OCI-LY7 (cell line): ENCODE measurements at regions not wholly inside any gene's neighbourhood (a gene's known extent, or its start where the extent isn't known, plus 50 kb on each side); places are given as distances from the start of the nearest gene placed in this dataset.
"Not testable (repeated sequence)": the region's sequence is repeated elsewhere in the genome, so short reads cannot be mapped to it uniquely, and the experiment has no call there.

Experiments used
- BruUV-seq: library from RNA; stranded (reverse); fragments of 400-500 nt; replicated peaks from 2 replicates; lab custom pipeline; 2021; lab: Mats Ljungman, UMichigan
- CTCF ChIA-PET: fragments of 300-600 bp; sonication (Branson Sonifier 250); formaldehyde crosslinking; loops from one replicate; lab custom pipeline; 2022; ENCODE audit warnings: antibody characterized with exemption; ENCODE audit not compliant: unreplicated experiment; lab: Charles Lee
- POLR2A ChIA-PET: fragments of 300-600 bp; sonication (Branson Sonifier 250); formaldehyde crosslinking; loops from one replicate; lab custom pipeline; 2022; ENCODE audit warnings: antibody characterized with exemption; lab: Charles Lee
- DNase-seq: peaks from one replicate; pipeline ENCODE4 v3.0.0-alpha.2; 2015; ENCODE audit warnings: low spot score
- H2AFZ ChIP-seq: fragments of 200-600 bp; sonication (generic), shearing (Covaris generic); 2 replicates; pipeline ENCODE4 v1.6.1; 2014; ENCODE audit warnings: mild to moderate bottlenecking, antibody characterized with exemption, low read length, moderate library complexity
- H3K27ac ChIP-seq: fragments of 200-600 bp; sonication (generic); 2 replicates; pipeline ENCODE4 v1.5.1; 2014; ENCODE audit warnings: mixed run types, low read depth, mild to moderate bottlenecking, moderate library complexity, low read length, inconsistent platforms; ENCODE audit not compliant: poor library complexity, severe bottlenecking
- H3K36me3 ChIP-seq: fragments of 200-600 bp; sonication (generic); 2 replicates; pipeline ENCODE4 v1.6.1; 2014; ENCODE audit warnings: mild to moderate bottlenecking, antibody characterized with exemption, low read length, moderate library complexity, mixed read lengths; ENCODE audit not compliant: insufficient read depth
- H3K4me1 ChIP-seq: fragments of 200-600 bp; sonication (generic); 2 replicates; pipeline ENCODE4 v1.5.1; 2014; ENCODE audit warnings: mild to moderate bottlenecking, low read length; ENCODE audit not compliant: insufficient read depth, poor library complexity, severe bottlenecking
- H3K4me2 ChIP-seq: fragments of 200-600 bp; sonication (generic); 2 replicates; pipeline ENCODE4 v1.6.1; 2014; ENCODE audit warnings: mild to moderate bottlenecking, low read length
- H3K4me3 ChIP-seq: fragments of 200-600 bp; sonication (generic); 2 replicates; pipeline ENCODE4 v1.5.1; 2014; ENCODE audit warnings: mild to moderate bottlenecking, low read depth, low read length; ENCODE audit not compliant: poor library complexity, severe bottlenecking
- H3K79me2 ChIP-seq: fragments of 200-600 bp; sonication (generic); 2 replicates; pipeline ENCODE4 v1.6.1; 2016; ENCODE audit warnings: low read depth, mild to moderate bottlenecking, low read length, moderate library complexity, mixed read lengths; ENCODE audit not compliant: insufficient read depth
- H3K9me2 ChIP-seq: fragments of 200-600 bp; sonication (generic); 2 replicates; pipeline ENCODE4 v1.6.1; 2016; ENCODE audit warnings: mild to moderate bottlenecking, low read length, mixed read lengths; ENCODE audit not compliant: insufficient read depth
- H3K9me3 ChIP-seq: fragments of 200-600 bp; sonication (generic); 2 replicates; pipeline ENCODE4 v1.6.1; 2014; ENCODE audit warnings: mild to moderate bottlenecking, mixed run types, low read length, mixed read lengths
- H4K20me1 ChIP-seq: fragments of 200-600 bp; sonication (generic); 2 replicates; pipeline ENCODE4 v1.6.1; 2014; ENCODE audit warnings: mild to moderate bottlenecking, antibody characterized with exemption, low read length, moderate library complexity, mixed read lengths; ENCODE audit not compliant: insufficient read depth
- CTCF ChIP-seq: fragments of 200-600 bp; sonication (generic); conservative IDR thresholded peaks from 2 replicates; pipeline ENCODE4 v1.5.1; 2014; ENCODE audit warnings: mild to moderate bottlenecking, antibody characterized with exemption, low read length, moderate library complexity, mixed read lengths
- EZH2phosphoT487 ChIP-seq: fragments of 200-600 bp; sonication (generic); IDR thresholded peaks from 2 replicates; pipeline ENCODE4 v1.6.1; 2018; ENCODE audit warnings: low read depth, borderline replicate concordance, mild to moderate bottlenecking, mixed run types, antibody characterized with exemption, low read length, moderate library complexity, mixed read lengths
- intact Hi-C: fragments of 100-400 bp; cut with micrococcal nuclease; formaldehyde crosslinking; loops from one replicate; pipeline ENCODE4 v1.10.0; 2022; ENCODE audit not compliant: unreplicated experiment

GRCh38 chr14:53249059-53249458 is 95.9 kb upstream of the DDHD1 start:
- no TSS peak for BruUV-seq
- TF ChIP-seq CTCF, result no peak
- no peak for TF ChIP-seq EZH2phosphoT487
- H3K9me3 ChIP-seq, result no peaks in the 10 kb centered on the region
- H3K4me3 ChIP-seq, result no peak overlapping the region
- no peak overlapping the region for H2AFZ ChIP-seq
- no peak overlapping the region for H3K27ac ChIP-seq
- intact Hi-C loops, result no loop called here
- H3K79me2 ChIP-seq, result no peaks in the 10 kb centered on the region
- no peaks in the 10 kb centered on the region for H4K20me1 ChIP-seq
- CTCF ChIA-PET, result no interaction called here
- H3K9me2 ChIP-seq, result no peaks in the 10 kb centered on the region
- no peaks in the 10 kb centered on the region for H3K36me3 ChIP-seq
- DNase-seq, result no peak
- POLR2A ChIA-PET, result no interaction called here
- no peak overlapping the region for H3K4me2 ChIP-seq
- H3K4me1 ChIP-seq, result no peaks in the 10 kb centered on the region

GRCh38 chr14:53247596-53248370 is 94.7 kb upstream of the DDHD1 start:
- H3K9me3 ChIP-seq, result no peaks in the 10 kb centered on the region
- ChIA-PET CTCF (no interaction called here), POLR2A (interaction anchor here (1.1 kb wide), 1 partner anchor 40 kb away, joined by 3 read pairs; no protein-coding TSS in a partner anchor)
- no peaks in the 10 kb centered on the region for H3K36me3 ChIP-seq
- H3K79me2 ChIP-seq, result no peaks in the 10 kb centered on the region
- intact Hi-C loops, result no loop called here
- no peak overlapping the region for H3K27ac ChIP-seq
- H2AFZ ChIP-seq, result no peak overlapping the region
- no peaks in the 10 kb centered on the region for H3K4me1 ChIP-seq
- no peaks in the 10 kb centered on the region for H3K9me2 ChIP-seq
- BruUV-seq, result no TSS peak
- no peak overlapping the region for H3K4me3 ChIP-seq
- no peak overlapping the region for H3K4me2 ChIP-seq
- no peak for DNase-seq
- no peaks in the 10 kb centered on the region for H4K20me1 ChIP-seq
- TF ChIP-seq CTCF, result no peak
- TF ChIP-seq EZH2phosphoT487, result no peak

- CTCF ChIA-PET, H3K9me3 ChIP-seq, H3K36me3 ChIP-seq, H4K20me1 ChIP-seq, H3K79me2 ChIP-seq, H2AFZ ChIP-seq, POLR2A ChIA-PET, H3K4me2 ChIP-seq, H3K4me3 ChIP-seq, H3K27ac ChIP-seq, BruUV-seq, intact Hi-C loops, H3K4me1 ChIP-seq, DNase-seq, H3K9me2 ChIP-seq: not testable (repeated sequence)
These were observed 89.8 kb upstream of the DDHD1 start for GRCh38 chr14:53242898-53243297.
